ENCODE measurements at regions not wholly inside any gene's neighbourhood (a gene's known extent, or its start where the extent isn't known, plus 50 kb on each side); places are given as distances from the start of the nearest gene placed in this dataset.

GRCh38 chr7:85688712-85689111, 501.9 kb upstream of the SEMA3D start:
- TF ChIP-seq, protein P1, sequence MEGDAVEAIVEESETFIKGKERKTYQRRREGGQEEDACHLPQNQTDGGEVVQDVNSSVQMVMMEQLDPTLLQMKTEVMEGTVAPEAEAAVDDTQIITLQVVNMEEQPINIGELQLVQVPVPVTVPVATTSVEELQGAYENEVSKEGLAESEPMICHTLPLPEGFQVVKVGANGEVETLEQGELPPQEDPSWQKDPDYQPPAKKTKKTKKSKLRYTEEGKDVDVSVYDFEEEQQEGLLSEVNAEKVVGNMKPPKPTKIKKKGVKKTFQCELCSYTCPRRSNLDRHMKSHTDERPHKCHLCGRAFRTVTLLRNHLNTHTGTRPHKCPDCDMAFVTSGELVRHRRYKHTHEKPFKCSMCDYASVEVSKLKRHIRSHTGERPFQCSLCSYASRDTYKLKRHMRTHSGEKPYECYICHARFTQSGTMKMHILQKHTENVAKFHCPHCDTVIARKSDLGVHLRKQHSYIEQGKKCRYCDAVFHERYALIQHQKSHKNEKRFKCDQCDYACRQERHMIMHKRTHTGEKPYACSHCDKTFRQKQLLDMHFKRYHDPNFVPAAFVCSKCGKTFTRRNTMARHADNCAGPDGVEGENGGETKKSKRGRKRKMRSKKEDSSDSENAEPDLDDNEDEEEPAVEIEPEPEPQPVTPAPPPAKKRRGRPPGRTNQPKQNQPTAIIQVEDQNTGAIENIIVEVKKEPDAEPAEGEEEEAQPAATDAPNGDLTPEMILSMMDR (IDR thresholded peaks at IDR 0.05), result no peak
- no peak for TF ChIP-seq ZFX (IDR thresholded peaks at IDR 0.05; ENCODE audit: borderline replicate concordance)
